ENCODE measurements at regions not wholly inside any gene's neighbourhood (a gene's known extent, or its start where the extent isn't known, plus 50 kb on each side); places are given as distances from the start of the nearest gene placed in this dataset.

GRCh38 chr13:30151388-30151787 lies 156.0 kb downstream of the KATNAL1 start:
- DNase-seq (ENCODE audit: low spot score): no peak

DNA sequence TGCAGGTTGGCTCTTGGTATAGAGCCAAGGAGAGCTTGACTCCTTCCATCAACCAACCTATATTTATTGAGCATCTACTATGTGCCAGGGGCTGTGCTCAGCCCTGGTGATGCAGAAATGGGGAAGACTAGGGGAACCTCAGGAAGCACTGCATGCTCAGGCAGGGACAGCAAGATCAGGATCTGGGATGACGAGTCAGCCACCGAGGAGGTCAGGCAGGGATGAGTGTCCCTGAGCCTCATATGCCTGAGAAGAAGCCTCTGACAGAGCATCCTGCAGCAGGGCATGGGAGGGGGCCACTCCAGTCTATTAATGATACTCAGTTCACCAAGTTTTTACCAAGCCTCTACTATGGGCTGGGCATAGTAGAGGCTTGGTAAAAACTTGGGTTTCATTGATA lies 158.1 kb downstream of the KATNAL1 start:
- DNase-seq (ENCODE audit: low spot score): no peak

DNA sequence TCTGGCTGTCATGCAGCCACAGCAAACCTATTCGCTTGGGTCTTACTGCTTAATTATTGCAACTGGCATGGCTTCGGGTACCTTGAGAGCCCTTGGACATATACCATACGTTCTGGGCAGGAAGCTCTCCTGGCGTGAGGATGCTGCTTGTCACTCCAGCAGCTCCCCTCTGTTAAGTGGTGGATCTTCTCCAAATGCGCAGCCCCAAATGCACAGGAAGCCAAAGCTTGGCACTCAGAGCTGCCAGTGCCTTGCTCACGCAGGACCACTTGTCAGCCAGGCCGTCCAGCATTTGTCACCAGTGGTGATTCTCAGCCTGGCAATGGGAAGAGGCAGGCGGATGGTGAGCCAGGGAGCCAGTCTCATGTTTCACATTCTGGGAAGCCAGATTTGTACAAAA lies 158.6 kb downstream of the KATNAL1 start:
- DNase-seq (ENCODE audit: low spot score): no peak

GRCh38 chr13:30148171-30148754 lies 159.1 kb downstream of the KATNAL1 start:
- no peak for DNase-seq (ENCODE audit: low spot score)

- no peak for DNase-seq (ENCODE audit: low spot score)
Measured at GRCh38 chr13:30147421-30147820, 159.9 kb downstream of the KATNAL1 start.

GRCh38 chr13:30147015-30147414 lies 160.3 kb downstream of the KATNAL1 start:
- DNase-seq (ENCODE audit: low spot score): no peak

- DNase-seq (ENCODE audit: low spot score): no peak
Measured at GRCh38 chr13:30145709-30146367, 161.5 kb downstream of the KATNAL1 start.

- DNase-seq (ENCODE audit: low spot score): no peak
Measured at GRCh38 chr13:30143666-30144400, 163.5 kb downstream of the KATNAL1 start.

DNA sequence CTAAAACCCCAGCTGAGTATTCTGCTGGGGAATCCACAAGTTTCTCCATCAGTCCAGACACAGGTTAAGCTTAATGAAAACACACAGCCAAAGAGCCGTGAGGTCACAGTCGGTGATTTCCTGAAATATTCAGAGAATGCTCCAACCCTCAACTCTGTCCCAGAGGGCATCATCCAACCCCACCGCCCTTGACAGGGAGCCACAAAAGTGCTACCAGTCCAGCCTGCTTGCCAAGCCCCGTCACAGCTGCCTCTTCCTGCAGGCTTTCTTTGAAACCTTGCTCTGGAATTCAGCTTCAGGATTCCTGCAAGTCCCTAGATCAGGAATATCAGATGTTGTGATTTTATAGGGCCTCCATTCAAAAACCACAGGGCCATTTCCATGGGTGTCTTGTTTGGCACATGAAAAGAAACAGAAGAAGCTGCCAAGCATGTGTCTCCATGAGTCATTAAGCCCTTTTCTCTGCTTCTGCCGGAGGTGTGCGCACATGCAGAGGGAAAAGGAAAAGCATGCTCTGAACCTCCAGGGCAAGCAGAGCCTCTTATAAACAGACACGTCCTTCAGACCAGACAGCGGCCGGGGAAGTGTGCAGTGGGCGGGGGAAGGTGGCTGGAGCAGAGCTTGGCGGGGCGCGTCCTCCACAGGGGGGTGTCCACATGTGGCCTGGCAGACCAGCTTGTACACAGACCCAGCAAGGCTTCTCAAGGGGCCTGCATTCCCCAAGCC lies 164.7 kb downstream of the KATNAL1 start:
- no peak for DNase-seq (ENCODE audit: low spot score)

GRCh38 chr13:30141775-30142485 lies 165.4 kb downstream of the KATNAL1 start:
- DNase-seq (ENCODE audit: low spot score): no peak

GRCh38 chr13:30140973-30141372 lies 166.4 kb downstream of the KATNAL1 start:
- DNase-seq (ENCODE audit: low spot score): no peak

DNA sequence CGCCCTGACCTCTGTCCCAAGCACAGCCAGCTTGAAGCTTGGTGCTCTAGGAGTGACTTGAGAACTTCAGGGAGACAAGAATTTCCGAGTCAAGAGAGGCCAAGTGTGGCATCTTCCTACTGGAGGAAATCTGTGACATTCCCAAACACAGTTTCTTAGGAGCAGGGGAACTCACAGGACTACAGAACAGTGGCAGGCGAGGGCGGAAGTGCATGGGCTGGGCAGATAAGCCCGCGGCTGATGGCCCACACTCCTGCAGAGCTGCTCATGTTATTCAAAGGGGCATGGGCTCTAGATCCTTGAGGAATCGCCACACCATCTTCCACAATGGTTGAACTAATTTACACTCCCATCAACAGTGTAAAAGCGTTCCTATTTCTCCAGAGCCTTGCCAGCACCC lies 168.8 kb downstream of the KATNAL1 start:
- no peak for DNase-seq (ENCODE audit: low spot score)

DNA sequence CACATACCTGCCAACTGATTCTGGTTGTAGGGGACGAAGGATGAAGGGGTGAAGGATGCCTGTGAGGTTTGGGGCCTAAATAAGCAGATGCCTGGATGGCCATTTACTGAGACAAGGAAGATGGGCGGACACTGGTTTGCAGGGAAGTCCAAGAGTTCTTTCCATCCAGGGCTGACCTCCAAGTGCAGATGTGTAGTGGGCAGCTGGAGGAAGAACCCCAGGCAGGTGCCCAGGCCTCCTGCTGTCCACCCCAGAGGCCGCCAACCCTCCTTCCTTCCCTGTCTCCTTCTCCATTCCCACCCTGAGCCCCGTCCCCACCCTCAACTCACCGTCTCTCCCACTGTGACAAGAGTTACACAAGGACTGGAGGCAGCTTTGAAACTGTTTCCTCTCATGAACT lies 171.5 kb downstream of the KATNAL1 start:
- no peak for DNase-seq (ENCODE audit: low spot score)

GRCh38 chr13:30135351-30135750 lies 172.0 kb downstream of the KATNAL1 start:
- no peak for DNase-seq (ENCODE audit: low spot score)

DNA sequence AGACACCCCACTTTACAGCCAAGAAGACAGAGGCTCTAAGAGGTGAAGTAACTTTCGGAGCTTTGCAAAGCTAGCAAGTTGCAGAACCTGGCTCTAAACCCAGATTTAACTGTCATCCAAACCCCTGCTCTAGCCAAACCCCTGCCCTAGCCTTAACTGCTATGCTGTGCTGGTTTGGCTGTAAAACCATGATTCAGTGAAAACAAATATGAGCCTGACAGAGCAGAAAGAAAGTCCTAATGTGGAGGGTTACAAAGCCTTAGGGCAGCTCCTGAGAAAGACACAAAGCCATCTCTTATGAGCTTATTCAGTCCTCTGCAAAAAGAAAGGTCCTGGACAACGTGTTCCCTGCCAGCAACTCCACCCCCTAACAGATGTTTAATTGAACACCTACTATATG lies 172.8 kb downstream of the KATNAL1 start:
- no peak for DNase-seq (ENCODE audit: low spot score)

- DNase-seq (ENCODE audit: low spot score): peak; percentile 60
Measured at GRCh38 chr13:30133996-30134395, 173.4 kb downstream of the KATNAL1 start.

GRCh38 chr13:30133554-30133912 lies 173.8 kb downstream of the KATNAL1 start:
- DNase-seq (ENCODE audit: low spot score): no peak

- peak; percentile 96 for DNase-seq (ENCODE audit: low spot score)
Measured at GRCh38 chr13:30132623-30133553, 174.5 kb downstream of the KATNAL1 start.

- no peak for DNase-seq (ENCODE audit: low spot score)
Measured at GRCh38 chr13:30129411-30129810, 177.9 kb downstream of the KATNAL1 start.

GRCh38 chr13:30128591-30128990 lies 178.8 kb downstream of the KATNAL1 start:
- no peak for DNase-seq (ENCODE audit: low spot score)

GRCh38 chr13:30128095-30128494 lies 179.3 kb downstream of the KATNAL1 start:
- no peak for DNase-seq (ENCODE audit: low spot score)
